ENCODE measurements at regions not wholly inside any gene's neighbourhood (a gene's known extent, or its start where the extent isn't known, plus 50 kb on each side); places are given as distances from the start of the nearest gene placed in this dataset.

GRCh38 chr3:76405196-76405595 lies 619.8 kb upstream of the ZNF717 start:
- DNase-seq, result no peak

GRCh38 chr3:76410762-76411281 lies 625.5 kb upstream of the ZNF717 start:
- DNase-seq, result no peak

DNA sequence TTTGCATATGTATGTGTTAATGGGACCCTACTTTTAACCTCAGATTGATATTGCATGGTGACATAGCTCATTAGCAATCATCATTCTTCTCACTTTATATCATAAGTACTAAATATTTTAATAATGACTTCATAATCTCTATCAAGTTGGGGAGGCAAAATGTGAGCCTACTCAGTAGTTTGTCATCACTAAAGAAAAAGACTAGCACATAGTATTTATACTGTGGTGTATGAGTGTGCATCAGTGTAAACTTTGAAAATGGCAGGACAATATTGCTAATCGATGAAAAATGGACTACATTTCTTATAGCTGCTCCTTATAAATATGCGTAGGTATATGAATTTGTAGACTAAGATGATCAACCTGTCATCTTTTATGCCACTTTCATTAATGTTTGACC lies 624.5 kb upstream of the ROBO2 start:
- DNase-seq, result no peak

- no peak for DNase-seq
Measured at GRCh38 chr3:76429581-76430177, 610.2 kb upstream of the ROBO2 start.

- DNase-seq, result no peak
Measured at GRCh38 chr3:76432396-76432795, 607.5 kb upstream of the ROBO2 start.

DNA sequence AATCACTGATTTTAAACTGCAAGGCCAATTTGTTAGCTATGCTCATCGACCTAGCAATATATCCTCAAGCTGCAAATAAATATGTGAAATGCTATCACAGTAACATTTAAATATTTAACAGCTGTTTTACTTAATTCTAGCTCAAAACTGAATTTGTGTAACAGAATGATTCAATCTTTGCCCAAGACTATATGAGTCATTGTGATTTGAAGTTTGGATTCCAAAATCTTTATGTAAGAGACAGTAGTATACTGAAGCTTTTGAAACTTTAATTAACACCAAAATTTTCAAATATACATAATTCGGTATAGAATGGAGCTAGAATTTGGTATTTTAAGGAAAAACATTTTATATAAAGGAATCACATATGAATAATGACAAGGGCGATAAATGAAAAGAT lies 603.0 kb upstream of the ROBO2 start:
- DNase-seq, result no peak

DNA sequence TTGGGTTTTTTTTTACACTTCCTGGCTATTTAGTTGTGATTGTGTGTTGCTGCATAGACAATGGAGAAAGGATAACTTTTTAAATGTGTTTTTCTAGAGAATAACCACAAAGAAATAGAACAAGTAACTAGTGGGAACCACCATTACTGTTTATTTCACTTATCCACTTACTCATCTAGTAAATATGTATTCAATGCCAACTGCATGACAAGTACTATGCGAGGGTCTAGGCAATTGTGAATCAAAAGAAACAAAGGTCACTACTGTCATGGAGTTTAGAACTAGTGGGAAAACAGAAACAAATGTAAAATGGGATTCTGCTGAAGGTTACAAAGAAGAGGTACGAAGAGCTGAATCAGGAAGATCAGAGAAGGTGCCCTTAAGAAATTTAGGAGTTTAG lies 600.9 kb upstream of the ROBO2 start:
- no peak for DNase-seq

GRCh38 chr3:76442374-76442915 lies 597.5 kb upstream of the ROBO2 start:
- DNase-seq, result no peak

- no peak for DNase-seq
Measured at GRCh38 chr3:76456322-76456721, 583.6 kb upstream of the ROBO2 start.

DNA sequence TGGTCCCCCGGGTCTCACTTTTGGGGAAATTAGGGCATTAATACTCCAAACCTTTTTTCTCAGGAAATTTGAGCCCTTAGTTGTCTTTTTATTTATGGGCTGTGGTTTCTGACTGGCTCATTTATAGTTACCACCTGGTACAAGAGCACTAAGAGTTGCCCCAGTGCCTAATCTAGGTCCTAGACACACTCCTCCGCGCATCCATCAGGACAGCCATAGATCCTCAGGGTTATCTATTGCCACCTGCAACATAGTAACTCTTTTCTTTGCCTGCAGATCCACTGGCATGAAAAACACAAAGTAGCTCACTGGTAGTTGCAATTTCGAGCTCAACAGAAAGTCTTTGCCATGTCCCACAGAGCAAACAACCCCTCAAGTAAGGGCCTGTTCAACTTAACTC lies 576.4 kb upstream of the ROBO2 start:
- DNase-seq, result no peak

GRCh38 chr3:76470285-76470684 lies 569.6 kb upstream of the ROBO2 start:
- no peak for DNase-seq

GRCh38 chr3:76474632-76475031 lies 565.3 kb upstream of the ROBO2 start:
- no peak for DNase-seq

DNA sequence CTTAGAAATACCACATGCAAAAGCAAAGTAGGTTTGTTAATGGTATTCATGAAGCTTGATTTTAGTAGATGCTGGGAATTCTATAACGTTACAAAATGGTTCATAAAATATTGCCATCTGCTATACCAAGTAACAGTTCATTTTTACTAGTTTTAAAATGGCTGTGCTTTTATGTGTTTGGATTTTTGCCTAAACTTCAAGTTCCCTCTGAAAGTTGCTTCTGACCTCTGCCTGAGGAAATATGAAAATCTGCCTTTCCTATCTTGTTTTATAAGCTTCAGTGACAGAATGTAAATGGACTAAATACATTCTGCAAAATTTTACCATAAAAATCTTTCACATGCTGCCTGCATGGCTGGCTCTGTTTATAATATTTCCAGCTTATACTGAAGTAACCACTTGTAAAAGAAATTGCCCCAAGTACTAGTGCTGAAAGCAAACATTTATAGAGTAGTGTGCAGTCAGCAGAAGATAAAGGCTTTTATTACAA lies 560.7 kb upstream of the ROBO2 start:
- DNase-seq, result no peak

- no peak for DNase-seq
Measured at GRCh38 chr3:76482510-76482909, 557.4 kb upstream of the ROBO2 start.

DNA sequence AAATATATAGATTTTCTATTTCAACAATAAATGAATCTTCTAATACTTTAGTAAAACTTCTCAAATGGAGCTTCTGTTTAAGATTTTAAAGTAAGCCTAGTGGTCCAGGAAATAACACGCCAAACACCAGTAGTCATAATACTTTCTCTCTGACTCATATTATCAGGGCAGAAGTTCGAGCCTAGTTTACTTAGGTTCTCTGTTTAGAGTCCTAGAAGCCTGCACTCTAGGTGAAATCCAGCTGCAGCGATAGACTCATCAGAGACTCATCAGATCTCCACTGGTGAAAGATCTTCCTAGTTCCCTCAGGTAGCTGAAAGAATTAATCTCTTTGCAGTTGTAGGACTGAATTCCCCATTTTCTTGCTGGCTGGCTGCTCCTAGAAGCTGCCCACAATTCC lies 552.5 kb upstream of the ROBO2 start:
- DNase-seq, result no peak

- DNase-seq, result no peak
Measured at GRCh38 chr3:76490064-76490463, 549.8 kb upstream of the ROBO2 start.

DNA sequence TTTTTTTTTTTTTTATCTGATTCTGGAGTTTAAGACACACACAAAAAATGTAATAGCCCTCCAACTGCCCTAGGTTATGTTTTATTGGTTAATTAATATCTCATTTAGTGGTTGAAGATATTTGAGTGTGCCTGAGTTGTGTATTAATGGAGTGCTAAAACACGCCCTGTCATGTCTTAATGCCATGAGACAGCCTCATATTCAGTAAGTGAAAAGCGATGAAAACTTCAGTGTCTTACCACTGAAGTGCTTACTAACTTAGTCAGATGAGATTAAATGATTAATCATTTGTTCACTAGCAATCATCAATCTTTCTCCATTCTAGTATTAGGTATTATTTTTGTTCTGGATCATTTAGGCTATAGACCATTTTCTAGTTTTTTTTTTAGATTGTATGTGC lies 544.7 kb upstream of the ROBO2 start:
- no peak for DNase-seq

- no peak for DNase-seq
Measured at GRCh38 chr3:76497636-76498035, 542.3 kb upstream of the ROBO2 start.

DNA sequence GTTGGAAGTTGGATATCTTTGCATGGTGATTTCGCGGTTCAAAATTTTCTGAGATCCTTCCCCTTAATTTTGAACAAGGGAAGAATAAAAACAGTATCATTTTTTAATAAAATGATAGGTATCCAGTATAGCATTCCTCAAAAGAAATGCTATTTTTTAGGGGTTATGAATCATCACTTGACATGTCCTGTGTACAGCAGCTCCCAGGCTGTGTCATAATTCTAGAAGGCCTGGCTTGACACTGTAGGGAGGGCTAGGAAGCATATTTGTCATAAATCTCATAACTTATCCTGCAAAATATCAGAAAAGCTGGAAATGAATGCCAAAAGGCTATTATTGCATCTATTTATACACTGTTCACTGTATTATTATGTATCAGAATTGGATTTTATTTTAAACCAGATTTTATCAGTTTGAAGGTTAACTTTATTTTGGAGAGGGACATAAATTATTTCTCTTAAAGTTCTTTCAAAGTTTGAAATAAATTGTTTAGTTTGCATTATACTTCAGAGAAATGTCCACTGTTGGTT lies 539.1 kb upstream of the ROBO2 start:
- no peak for DNase-seq

DNA sequence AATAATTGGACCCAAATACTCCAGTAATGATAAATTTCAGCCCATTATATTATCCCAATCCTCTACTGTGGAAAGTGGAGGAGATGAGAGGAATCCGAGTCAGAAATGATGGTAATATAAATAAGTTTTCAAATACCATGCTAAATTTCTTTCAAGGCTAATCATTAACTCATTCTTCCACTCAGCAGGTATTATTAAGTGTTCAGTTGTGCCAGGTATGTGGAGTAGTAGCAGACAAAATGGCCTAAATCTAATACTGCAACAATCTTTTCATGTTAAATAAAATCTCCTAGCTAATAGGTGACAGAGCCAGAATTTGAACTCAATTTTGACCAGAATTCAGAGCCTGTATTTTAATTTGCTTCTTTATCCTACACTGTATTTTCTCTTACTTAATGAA lies 538.6 kb upstream of the ROBO2 start:
- no peak for DNase-seq

DNA sequence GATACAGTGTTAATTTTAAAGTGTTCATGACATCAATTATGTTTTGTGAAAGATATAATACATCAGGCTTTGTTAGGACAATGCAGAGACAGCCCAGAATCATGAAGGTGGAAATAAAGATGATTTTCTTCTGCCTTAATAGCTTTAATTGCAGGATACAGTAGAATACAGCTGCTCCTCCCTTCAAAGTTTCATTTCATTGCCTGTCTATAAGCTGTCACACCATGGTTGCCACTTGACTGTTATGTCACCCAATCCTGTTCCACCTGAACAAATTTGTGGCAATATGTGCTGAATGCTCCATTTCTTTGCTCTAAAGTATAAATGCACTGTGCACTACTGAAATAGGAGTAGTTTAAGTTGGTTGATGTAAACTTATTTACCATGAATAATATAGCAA lies 537.8 kb upstream of the ROBO2 start:
- no peak for DNase-seq

DNA sequence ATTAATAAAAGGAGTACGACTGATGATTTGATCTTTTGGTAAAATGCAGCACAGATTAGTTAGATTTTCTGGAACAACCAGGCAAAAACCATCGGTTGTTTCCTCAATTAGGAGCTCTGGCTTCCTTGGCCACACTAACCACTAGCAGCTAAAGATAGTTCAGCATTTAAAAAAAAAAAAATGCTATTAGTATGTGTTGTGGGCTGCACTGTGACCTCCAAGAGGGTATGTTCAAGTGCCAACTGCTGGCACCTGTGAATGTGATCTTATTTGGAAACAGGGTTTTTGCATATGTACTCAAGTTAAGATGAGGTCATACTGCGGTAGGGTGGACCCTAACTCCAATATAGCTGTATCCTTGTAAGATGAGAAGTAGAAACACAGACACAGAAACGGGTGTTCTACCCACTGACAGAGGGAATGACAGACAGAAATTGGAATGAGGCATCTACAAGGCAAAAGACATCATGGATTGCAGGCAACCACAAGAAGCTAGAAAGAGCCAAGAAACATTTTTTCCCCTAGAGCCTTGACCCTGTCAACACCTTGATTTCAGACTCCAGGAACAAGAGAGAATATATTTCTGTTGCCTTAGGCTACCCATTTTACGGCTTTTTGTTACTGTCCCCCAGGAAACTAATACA lies 534.6 kb upstream of the ROBO2 start:
- no peak for DNase-seq
